ENCODE measurements at regions not wholly inside any gene's neighbourhood (a gene's known extent, or its start where the extent isn't known, plus 50 kb on each side); places are given as distances from the start of the nearest gene placed in this dataset.

- no peak for DNase-seq
Observed at GRCh38 chr1:17982197-17982596, 125.4 kb upstream of the IGSF21 start.

- no peak for DNase-seq
Observed at GRCh38 chr1:17984583-17984982, 123.0 kb upstream of the IGSF21 start.

- no peak for DNase-seq
Observed at GRCh38 chr1:17986156-17986555, 121.4 kb upstream of the IGSF21 start.

- DNase-seq = no peak
Observed at GRCh38 chr1:17990401-17990800, 117.2 kb upstream of the IGSF21 start.

GRCh38 chr1:17991996-17992395 is 115.6 kb upstream of the IGSF21 start:
- DNase-seq = no peak

- no peak for DNase-seq
Observed at GRCh38 chr1:17992800-17993199, 114.8 kb upstream of the IGSF21 start.

- DNase-seq = no peak
Observed at GRCh38 chr1:17994046-17994445, 113.6 kb upstream of the IGSF21 start.

- no peak for DNase-seq
Observed at GRCh38 chr1:17995480-17995879, 112.1 kb upstream of the IGSF21 start.

- no peak for DNase-seq
Observed at GRCh38 chr1:17998889-17999288, 108.7 kb upstream of the IGSF21 start.

- no peak for DNase-seq
Observed at GRCh38 chr1:17999884-18000283, 107.7 kb upstream of the IGSF21 start.

- no peak for DNase-seq
Observed at GRCh38 chr1:18001725-18002124, 105.9 kb upstream of the IGSF21 start.

- DNase-seq = no peak
Observed at GRCh38 chr1:18004278-18004677, 103.3 kb upstream of the IGSF21 start.

- DNase-seq = no peak
Observed at GRCh38 chr1:18005238-18005637, 102.4 kb upstream of the IGSF21 start.

GRCh38 chr1:18007391-18008041 is 100.1 kb upstream of the IGSF21 start:
- no peak for DNase-seq

- no peak for DNase-seq
Observed at GRCh38 chr1:18008081-18008480, 99.5 kb upstream of the IGSF21 start.

GRCh38 chr1:18009055-18009454 is 98.5 kb upstream of the IGSF21 start:
- no peak for DNase-seq

GRCh38 chr1:18009478-18009961 is 98.1 kb upstream of the IGSF21 start:
- no peak for DNase-seq

- no peak for DNase-seq
Observed at GRCh38 chr1:18010408-18010807, 97.2 kb upstream of the IGSF21 start.

- DNase-seq = no peak
Observed at GRCh38 chr1:18010945-18011344, 96.7 kb upstream of the IGSF21 start.

- no peak for DNase-seq
Observed at GRCh38 chr1:18011703-18012102, 95.9 kb upstream of the IGSF21 start.

- DNase-seq = peak; percentile 64
Observed at GRCh38 chr1:18012686-18013085, 94.9 kb upstream of the IGSF21 start.

GRCh38 chr1:18013216-18013615 is 94.4 kb upstream of the IGSF21 start:
- no peak for DNase-seq

- DNase-seq = no peak
Observed at GRCh38 chr1:18015719-18016118, 91.9 kb upstream of the IGSF21 start.

- DNase-seq = no peak
Observed at GRCh38 chr1:18018366-18018765, 89.2 kb upstream of the IGSF21 start.

Measured in DMS 273 treated with DMSO at 0.1 percent for 48 hours (cell line).